HG03175 (cell line): ENCODE measurements at regions not wholly inside any gene's neighbourhood (a gene's known extent, or its start where the extent isn't known, plus 50 kb on each side); places are given as distances from the start of the nearest gene placed in this dataset.
"Not testable (repeated sequence)": the region's sequence is repeated elsewhere in the genome, so short reads cannot be mapped to it uniquely, and the experiment has no call there.

ENCODE experiments used
- ATAC-seq: cut with Tn5 transposase; IDR thresholded peaks from one replicate; pipeline ENCODE4 v1.9.1; 2021; ENCODE audit warnings: mild to moderate bottlenecking, moderate library complexity; ENCODE audit not compliant: unreplicated experiment

DNA sequence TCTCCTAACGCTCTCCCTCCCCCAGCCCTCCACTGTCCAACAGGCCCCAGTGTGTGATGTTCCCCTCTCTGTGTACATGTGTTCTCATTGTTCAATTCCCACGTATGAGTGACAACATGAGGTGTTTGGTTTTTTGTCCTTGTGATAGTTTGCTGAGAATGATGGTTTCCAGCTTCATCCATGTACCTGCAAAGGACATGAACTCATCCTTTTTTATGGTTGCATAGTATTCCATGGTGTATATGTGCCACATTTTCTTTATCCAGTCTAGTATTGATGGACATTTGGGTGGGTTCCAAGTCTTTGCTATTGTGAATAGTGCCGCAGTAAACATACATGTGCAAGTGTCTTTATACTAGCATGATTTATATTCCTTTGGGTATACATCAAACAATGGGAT lies 347.4 kb downstream of the MAGEE1 start:
- not testable (repeated sequence) for ATAC-seq

DNA sequence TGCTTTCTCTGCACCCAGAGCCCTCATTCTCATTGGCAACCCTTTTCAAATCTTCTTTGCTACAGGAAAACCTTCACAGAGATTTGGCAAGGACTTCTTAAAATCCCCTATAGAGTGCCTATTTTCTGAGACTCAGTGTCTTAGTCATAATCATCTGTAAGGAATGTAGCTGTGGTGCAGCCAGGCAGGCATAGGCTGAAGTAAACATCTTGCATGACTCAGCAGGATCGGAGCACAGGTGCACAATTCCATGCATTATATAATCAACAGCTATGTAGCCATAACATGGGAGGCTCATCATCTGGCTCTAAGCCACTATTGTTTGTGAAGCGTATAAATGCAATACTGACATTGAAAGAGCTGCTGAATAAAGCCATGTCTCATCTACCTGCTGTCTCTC lies 368.8 kb downstream of the MAGEE1 start:
- no peak for ATAC-seq

DNA sequence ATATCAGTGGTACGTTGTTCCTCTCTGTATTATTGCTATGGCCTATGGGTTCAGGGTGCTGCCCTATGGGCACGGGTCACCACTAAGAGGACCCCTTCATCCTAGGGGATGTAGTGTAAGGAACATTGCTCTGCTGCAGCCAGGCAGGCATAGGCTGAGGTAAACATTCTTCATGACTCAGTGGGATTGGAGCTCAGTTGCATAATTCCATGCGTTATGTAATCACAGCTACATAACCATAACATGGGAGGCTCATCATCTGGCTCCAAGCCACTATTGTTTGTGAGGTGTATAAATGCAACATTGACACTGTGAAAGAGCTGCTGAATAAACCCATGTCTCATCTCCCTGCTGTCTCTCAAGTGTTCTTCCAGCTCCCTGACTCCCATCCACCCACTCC lies 375.2 kb downstream of the MAGEE1 start:
- no peak for ATAC-seq

DNA sequence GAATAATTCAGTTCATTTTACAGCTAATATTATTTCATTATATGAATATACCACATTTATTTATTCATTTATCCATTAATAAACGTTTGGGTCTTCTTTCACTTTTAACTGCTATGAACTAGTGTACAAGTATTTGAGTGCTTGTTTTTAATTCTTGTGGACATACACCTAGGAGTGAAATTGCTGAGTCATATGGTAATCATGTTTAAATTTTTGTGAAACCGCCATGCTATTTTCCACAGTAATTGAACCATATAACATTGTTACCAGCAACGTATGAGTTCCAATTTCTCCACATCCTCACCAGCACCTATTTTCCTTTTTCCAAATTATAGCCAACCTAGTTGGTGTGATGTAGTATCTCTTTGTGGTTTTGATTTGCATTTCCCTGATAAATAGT lies 388.2 kb downstream of the MAGEE1 start:
- ATAC-seq: no peak

DNA sequence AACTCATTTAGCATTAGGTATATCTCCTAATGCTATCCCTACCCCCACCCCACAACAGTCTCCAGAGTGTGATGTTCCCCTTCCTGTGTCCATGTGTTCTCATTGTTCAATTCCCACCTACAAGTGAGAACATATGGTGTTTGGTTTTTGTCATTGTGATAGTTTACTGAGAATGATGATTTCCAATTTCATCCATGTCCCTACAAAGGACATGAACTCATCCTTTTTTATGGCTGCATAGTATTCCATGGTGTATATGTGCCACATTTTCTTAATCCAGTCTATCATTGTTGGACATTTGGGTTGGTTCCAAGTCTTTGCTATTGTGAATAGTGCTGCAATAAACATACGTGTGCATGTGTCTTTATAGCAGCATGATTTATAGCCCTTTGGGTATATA lies 389.8 kb downstream of the MAGEE1 start:
- not testable (repeated sequence) for ATAC-seq

DNA sequence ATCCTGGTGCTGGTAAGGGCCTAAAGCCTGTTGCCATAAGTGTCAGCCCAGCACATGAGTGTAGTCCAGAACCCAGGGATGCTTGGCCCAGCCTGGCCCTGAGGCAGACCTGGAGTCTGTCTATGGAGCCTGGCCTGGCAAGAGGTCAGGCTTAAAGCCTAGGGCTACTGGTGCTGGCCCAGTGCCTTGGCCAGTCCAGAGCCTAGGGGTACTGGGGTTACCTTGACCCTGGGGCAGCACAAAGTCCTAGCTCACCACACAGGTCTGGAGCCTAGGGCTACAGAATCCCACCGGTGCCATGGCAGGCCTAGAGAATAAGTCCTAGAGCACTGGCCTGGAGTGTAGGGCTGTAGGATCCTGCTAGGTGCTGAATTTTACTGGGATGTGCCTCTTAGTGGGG lies 393.8 kb downstream of the MAGEE1 start:
- no peak for ATAC-seq

DNA sequence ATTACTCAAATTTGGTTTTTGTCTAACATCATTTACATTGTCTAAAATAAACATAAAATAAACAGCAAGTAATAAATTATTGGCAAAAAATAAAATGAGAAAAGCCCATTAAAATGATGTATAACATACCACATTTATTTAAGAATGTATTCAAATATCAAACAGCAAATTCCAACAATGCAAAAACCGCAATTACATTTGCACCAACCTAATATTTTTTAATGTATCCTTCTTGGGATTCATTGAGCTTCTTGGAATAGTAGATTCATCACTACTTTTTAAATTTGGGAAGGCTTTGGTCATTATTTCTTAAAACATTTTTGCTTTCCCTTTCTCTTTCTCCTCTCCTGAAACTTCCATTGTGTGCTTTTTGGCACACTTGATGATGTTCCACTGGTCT lies 400.2 kb downstream of the MAGEE1 start:
- ATAC-seq: no peak

DNA sequence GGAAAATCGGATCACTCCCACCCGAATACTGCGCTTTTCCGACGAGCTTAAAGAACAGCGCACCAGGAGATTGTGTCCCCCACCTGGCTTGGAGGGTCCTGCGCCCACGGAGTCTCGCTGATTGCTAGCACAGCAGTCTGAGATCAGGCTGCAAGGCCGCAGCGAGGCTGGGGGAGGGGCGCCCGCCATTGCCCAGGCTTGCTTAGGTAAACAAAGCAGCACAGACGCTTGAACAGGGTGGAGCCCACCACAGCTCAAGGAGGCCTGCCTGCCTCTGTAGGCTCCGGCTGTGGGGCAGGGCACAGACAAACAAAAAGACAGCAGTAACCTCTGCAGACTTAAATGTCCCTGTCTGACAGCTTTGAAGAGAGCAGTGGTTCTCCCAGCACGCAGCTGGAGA lies 413.4 kb downstream of the MAGEE1 start:
- ATAC-seq: not testable (repeated sequence)

DNA sequence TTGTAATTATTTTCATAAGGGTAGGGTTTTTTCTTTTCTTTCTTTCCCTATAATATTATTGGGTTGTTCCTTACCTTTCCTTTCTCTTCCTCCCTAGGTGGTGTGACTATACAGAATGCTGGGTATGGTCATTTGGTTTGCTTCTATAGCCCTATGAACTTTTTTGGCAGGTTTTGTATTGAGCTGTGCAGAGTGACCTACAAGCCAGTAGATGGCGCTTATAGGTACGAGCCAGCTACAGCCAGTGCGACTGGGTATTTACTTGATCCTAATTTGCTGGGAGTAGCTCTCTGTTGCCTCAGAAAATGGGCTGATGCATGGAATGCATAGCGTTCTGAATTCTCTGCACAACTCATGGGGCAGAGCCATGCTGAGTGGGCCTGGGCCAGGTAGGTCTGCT lies 423.3 kb downstream of the MAGEE1 start:
- no peak for ATAC-seq

DNA sequence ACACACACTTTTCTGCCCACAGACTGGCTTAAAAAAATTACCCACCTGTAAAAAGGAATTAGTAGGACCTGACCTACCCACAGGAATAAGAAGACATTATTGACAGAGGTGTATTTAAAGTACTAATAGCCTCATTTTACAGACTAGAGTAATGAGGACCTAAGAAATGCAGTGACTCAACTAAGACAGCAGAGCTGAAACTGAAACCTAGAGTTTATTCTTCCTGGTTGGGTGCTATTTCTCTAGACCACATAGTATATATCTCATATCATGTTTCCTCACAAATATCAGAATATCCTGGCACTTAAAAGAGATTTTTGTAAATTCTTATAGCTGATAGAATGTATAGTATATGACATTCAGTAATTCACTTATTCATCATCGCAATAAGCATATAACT lies 435.0 kb downstream of the MAGEE1 start:
- no peak for ATAC-seq

DNA sequence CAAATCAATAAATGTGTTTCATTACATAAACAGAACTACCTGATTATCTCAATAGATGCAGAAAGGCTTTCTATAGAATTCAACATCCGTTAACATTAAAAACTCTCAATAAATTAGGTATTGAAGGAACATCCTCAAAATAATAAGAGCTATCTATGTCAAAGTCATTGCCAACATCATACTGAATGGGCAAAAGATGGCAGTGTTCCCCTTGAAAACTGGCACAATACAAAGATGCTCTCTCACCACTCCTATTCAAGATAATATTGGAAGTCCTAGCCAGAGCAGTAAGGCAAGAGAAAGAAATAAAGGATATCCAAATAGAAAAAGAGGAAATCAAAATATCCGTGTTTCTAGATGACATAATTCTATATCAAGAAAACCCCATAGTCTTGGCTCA lies 466.4 kb downstream of the MAGEE1 start:
- no peak for ATAC-seq

DNA sequence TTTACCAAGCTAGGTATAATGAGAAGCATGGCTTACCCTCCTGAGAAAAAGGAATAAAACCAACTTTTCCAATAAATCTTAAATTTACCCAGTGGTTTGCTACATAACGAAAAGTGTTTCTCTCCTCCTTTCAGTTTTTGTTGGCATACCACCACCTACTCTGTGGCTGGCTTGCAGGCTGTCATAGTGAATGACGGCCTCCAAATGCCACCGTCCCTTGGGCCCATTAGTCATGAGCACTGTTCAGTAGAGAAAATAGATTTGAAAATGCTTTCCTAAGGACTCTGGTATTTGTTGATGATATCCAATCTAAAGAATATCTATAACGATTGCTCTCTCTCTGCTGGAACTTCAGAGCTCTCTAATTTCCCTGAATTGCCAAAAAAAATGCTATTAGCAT lies 488.3 kb downstream of the MAGEE1 start:
- ATAC-seq: no peak

DNA sequence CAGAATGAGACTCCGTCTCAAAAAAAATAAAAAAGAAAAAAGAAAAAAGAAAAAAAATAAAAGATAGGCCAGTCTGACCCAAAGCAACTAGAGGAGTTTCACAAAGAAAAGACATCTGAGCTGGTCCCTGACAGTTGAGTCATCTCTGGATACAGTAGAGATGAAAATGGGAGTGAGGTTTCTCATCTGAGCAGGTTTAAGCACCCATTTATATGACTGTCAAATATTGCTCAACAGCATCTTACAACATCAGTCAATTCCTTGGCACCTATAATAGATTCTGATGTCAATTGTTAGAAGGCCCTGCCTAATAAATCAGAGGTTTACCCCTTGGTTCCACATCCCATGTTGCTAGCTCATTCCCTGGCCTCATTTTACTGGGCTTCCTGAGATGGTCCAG lies 490.5 kb downstream of the MAGEE1 start:
- no peak for ATAC-seq

DNA sequence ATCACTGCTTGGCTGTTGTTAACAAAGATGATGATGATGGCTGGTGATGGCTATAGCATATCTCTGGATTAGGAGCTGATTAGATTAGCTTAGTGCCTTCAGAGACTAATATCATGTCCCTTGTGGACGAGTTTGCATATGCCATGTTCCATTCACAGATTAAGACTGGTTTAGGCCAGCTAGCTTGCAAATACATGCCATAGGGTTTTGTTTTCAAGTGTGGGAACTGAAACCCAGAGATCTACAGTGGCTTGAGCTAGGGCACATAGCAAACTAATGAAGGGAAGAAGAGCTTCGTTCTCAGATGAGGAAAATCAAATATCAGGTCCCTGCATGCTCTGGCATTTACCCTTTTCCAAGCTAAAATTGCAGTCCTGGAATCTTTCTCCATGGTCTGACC lies 492.3 kb downstream of the MAGEE1 start:
- ATAC-seq: no peak

DNA sequence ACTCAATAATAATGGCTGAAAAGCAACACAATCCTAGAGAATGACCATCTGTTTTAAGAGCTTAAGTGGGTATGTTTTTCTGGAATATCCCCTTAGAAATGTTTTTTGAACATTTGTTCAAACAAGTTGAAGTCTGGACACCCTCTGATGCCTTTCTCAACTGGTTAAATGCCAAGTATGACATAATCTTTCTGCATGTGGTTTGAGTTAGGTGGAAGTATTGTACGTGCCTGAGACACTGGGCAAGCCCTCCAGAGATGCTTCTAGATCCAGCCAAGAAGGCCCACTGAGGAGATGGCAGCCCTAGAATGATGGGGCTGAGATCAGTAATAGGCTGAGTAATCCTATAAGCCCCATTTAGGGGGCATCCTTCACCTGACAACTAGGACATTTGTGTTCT lies 493.1 kb downstream of the MAGEE1 start:
- ATAC-seq: no peak

DNA sequence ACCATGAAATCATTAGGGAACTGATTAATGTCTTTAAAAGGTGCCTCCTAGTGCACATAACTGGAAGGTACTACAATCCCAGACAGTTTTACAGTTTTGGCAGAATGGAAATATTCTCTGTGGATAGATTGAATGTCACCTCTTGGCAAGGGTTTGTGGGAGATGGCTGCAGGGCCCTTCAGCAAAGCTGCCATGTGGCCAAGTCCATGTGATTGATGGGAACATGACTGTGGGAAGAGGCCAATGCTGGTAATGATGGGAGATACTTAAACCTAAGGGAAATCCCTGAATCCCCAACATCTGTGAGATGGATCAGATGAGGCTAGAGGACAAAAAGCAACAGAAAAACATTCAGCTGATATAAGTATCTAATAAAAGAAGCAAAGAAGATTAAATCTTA lies 493.7 kb downstream of the MAGEE1 start:
- ATAC-seq: no peak

DNA sequence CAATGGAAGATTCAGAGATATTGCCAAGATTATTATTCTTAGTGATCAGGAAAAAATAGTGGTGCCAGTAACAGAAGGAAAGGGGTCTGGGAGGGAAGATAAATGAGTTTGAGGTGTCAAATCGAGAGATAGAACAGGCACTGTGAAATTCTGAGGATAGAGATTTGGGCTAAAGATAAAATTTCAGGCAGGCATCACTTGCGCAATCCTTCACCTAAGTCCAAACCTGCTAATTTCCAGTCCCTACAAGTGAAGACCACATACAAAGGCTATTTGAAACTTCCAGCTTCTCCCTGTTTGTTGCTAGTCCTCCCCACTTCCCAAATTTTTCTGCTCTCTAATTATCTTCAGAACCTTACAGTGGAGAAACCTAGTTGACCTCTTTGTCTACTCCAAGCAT lies 494.6 kb downstream of the MAGEE1 start:
- no peak for ATAC-seq

DNA sequence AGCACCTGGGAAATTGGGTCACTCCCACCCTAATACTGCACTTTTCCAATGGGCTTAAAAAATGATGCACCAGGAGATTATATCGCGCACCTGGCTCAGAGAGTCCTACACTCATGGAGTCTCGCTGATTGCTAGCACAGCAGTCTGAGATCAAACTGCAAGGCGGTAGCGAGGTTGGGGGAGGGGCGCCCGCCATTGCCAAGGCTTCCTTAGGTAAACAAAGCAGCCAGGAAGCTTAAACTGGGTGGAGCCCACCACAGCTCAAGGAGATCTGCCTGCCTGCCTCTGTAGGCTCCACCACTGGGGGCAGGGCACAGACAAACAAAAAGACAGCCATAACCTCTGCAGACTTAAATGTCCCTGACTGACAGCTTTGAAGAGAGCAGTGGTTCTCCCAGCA lies 497.1 kb downstream of the MAGEE1 start:
- ATAC-seq: not testable (repeated sequence)

DNA sequence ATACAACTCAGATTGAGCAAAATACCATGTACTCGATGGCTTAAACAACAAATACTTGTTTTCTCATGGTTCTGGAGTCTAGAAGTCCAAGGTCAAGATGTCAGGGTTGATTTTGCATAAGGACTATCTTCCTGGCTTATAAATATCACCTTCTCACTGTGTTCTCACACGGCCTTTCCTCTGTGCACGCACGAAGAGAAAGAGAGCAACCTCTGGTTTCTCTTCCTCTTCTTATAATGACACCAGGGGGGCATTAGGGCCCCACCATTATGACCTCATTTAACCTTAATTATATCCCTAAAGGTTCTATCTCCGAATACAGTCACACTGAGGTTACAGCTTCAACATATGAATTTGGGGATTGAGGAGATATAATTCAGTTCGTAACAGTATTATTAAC lies 504.0 kb downstream of the MAGEE1 start:
- ATAC-seq: no peak

DNA sequence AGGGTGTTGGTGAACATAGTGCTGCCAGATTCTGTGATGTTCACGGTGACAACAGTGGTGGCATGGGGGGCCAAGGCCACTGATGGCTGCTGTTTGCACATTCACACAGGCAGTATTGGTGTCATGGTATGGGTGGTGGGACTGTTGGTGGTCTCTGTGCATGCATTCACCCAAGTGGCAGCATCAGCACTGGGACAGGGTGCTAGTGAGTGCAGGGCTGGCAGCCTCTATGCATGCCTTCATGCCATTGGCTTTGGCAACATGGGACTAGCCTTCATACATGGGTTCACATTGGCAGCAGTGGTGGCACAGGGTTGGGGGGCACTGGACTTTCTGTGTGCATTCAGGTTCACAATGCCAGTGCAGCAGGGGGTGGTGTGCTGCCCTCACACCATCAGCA lies 489.7 kb upstream of the FGF16 start:
- ATAC-seq: no peak

DNA sequence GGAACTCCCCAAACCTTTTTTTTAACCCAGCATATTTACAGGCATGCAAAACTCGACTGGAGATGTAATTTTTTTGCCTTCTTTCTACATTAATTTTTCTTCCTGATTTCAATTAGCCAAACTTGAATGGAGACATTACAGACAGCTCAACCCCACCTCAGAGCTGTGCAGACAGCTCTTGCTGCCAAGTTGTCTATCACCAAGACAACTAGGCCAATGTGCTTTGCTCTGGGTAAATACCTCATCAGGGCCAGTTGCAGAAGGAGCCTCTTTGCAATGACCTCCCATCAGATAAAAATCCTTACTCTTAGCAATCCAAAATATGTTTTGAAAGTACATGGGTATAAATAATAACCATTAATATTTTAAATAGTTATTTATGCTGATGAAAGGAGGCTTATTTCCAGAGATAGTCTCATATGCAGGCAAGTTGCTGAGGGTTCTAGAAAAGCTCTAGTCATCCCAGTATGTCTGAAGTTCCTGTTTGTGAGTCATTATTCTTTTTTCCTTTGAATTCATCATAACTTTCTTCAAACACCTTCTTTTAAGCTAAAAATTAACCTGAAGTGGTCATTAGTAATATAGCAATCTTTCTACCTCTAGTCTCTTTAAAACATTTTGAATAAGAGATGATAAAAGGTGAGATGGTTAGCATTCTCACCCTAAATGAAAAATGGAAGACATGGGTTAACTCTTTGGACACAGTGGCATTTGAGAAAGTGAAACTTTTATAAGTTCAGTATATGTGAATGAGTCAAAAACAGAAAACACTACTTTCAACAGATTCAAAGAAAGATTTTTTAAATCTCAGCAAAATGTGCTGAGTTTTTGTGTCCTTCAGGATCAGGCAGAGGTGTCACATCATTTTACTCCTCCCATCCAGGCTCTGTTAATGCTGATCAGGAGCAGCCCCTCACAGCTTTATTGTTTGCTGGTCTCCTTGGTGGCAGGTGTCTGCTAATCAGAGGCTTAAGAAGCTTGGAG lies 475.5 kb upstream of the FGF16 start:
- ATAC-seq: peak; percentile 88

DNA sequence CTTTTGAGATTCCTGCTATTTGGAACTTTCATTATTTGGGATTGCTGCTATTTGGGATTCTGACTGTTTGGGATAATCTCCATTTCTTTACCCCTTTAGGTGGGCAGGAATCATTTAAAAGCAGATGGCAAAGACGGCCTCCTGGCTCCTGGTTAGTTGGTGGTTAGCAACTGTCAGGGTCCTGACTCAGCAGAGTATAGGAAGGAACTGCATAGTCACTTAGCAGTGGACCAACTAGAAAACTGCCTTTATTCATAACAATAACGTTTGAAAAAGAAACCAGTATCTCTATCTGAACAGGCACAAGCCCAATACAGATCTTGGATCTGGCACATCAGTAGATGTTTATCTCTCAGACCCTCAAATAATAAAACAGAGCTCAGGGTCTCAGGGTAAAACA lies 469.7 kb upstream of the FGF16 start:
- ATAC-seq: no peak

DNA sequence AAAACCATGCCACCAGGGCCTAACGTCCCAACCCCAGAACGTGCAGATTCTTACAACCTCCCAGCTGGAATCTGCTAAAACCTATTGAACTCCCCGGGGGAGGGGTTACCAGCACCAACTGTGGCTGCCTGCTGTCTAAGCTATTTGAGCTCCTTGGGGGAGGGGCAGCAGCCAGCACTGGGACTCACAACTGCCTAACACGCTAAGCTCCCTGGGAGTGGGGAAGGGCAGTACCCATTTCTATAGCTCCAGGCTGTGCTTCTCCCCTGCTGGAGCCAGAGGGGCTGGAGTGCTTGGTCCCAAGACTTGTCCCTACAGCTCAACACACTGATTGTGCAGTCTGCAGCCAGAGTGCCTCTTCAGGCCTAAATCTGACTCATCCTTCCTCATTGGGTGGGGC lies 459.8 kb upstream of the FGF16 start:
- no peak for ATAC-seq
